ENCODE measurements at regions not wholly inside any gene's neighbourhood (a gene's known extent, or its start where the extent isn't known, plus 50 kb on each side); places are given as distances from the start of the nearest gene placed in this dataset.

GRCh38 chr2:55099878-55100820 is 49.9 kb upstream of the RTN4 start:
- Histone ChIP-seq H3K9me3 (ENCODE audit: control insufficient read depth, low read length) (no peaks in the 10 kb centered on the region), H3K4me3 (ENCODE audit: low read length) (no peak overlapping the region), H3K27ac (ENCODE audit: low read depth, low read length) (no peak overlapping the region), H3K36me3 (ENCODE audit: control insufficient read depth, insufficient read depth, low read length) (no peaks in the 10 kb centered on the region), H3K4me1 (ENCODE audit: control insufficient read depth, insufficient read depth, low read length) (peaks cover 4% of the 10 kb centered on the region), H3K27me3 (ENCODE audit: control insufficient read depth, insufficient read depth, low read length, poor library complexity, severe bottlenecking) (no peaks in the 10 kb centered on the region), H3K9ac (ENCODE audit: extremely low read depth, low read length, poor library complexity, severe bottlenecking) (no peak overlapping the region)
- DNase-seq: no peak
- Mint-ChIP-seq H3K36me3 (ENCODE audit: low read depth) (no peaks in the 10 kb centered on the region), H3K4me1 (no peaks in the 10 kb centered on the region), H3K27me3 (ENCODE audit: insufficient read depth) (no peaks in the 10 kb centered on the region), H3K27ac (no peak overlapping the region), H3K9me3 (no peaks in the 10 kb centered on the region), H3K4me3 (no peak overlapping the region)
- TF ChIP-seq CTCF (conservative IDR thresholded peaks at IDR 0.05): no peak
- 85 to 94% methylated on average over 2 to 5 of the region's 5 CpGs for WGBS, 2 experiments (ENCODE audit: insufficient coverage in 1 of 2, insufficient read length in 1 of 2)
